ENCODE measurements at regions not wholly inside any gene's neighbourhood (a gene's known extent, or its start where the extent isn't known, plus 50 kb on each side); places are given as distances from the start of the nearest gene placed in this dataset.

- Histone ChIP-seq H2AFZ (ENCODE audit: low read length) (no peak overlapping the region), H3K4me2 (ENCODE audit: low read depth, low read length) (no peak overlapping the region)
- BruUV-seq (replicated peaks) = no TSS peak
- TF ChIP-seq ZSCAN25 (CRISPR knock-in tag; IDR thresholded peaks at IDR 0.05) = no peak
- no peak for TF ChIP-seq TARDBP (CRISPR knock-in tag; IDR thresholded peaks at IDR 0.05)
- TF ChIP-seq RFXAP (CRISPR knock-in tag; IDR thresholded peaks at IDR 0.05; ENCODE audit: borderline replicate concordance) = no peak
- no peak for TF ChIP-seq EZH2 (conservative IDR thresholded peaks at IDR 0.05; ENCODE audit: low read depth, low read length)
- no peak for TF ChIP-seq TSC22D2 (CRISPR knock-in tag; IDR thresholded peaks at IDR 0.05; ENCODE audit: borderline replicate concordance)
- no peak for TF ChIP-seq TAF15 (IDR thresholded peaks at IDR 0.05; ENCODE audit: low read depth, low read length, poor library complexity, severe bottlenecking)
- TF ChIP-seq PRDM15 (CRISPR knock-in tag; IDR thresholded peaks at IDR 0.05) = no peak
- TF ChIP-seq, protein P1, sequence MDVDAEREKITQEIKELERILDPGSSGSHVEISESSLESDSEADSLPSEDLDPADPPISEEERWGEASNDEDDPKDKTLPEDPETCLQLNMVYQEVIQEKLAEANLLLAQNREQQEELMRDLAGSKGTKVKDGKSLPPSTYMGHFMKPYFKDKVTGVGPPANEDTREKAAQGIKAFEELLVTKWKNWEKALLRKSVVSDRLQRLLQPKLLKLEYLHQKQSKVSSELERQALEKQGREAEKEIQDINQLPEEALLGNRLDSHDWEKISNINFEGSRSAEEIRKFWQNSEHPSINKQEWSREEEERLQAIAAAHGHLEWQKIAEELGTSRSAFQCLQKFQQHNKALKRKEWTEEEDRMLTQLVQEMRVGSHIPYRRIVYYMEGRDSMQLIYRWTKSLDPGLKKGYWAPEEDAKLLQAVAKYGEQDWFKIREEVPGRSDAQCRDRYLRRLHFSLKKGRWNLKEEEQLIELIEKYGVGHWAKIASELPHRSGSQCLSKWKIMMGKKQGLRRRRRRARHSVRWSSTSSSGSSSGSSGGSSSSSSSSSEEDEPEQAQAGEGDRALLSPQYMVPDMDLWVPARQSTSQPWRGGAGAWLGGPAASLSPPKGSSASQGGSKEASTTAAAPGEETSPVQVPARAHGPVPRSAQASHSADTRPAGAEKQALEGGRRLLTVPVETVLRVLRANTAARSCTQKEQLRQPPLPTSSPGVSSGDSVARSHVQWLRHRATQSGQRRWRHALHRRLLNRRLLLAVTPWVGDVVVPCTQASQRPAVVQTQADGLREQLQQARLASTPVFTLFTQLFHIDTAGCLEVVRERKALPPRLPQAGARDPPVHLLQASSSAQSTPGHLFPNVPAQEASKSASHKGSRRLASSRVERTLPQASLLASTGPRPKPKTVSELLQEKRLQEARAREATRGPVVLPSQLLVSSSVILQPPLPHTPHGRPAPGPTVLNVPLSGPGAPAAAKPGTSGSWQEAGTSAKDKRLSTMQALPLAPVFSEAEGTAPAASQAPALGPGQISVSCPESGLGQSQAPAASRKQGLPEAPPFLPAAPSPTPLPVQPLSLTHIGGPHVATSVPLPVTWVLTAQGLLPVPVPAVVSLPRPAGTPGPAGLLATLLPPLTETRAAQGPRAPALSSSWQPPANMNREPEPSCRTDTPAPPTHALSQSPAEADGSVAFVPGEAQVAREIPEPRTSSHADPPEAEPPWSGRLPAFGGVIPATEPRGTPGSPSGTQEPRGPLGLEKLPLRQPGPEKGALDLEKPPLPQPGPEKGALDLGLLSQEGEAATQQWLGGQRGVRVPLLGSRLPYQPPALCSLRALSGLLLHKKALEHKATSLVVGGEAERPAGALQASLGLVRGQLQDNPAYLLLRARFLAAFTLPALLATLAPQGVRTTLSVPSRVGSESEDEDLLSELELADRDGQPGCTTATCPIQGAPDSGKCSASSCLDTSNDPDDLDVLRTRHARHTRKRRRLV (CRISPR knock-in tag; IDR thresholded peaks at IDR 0.05) = no peak
- no peak for TF ChIP-seq ELF4 (CRISPR knock-in tag; IDR thresholded peaks at IDR 0.05; ENCODE audit: borderline replicate concordance)
- TF ChIP-seq CBFB (CRISPR knock-in tag; IDR thresholded peaks at IDR 0.05) = no peak
- no peak for TF ChIP-seq ZNF879 (CRISPR knock-in tag; IDR thresholded peaks at IDR 0.05)
- no peak for TF ChIP-seq ZNF615 (CRISPR knock-in tag; IDR thresholded peaks at IDR 0.05; ENCODE audit: borderline replicate concordance)
- TF ChIP-seq ZNF512 (CRISPR knock-in tag; IDR thresholded peaks at IDR 0.05) = no peak
- TF ChIP-seq ZNF850 (CRISPR knock-in tag; conservative IDR thresholded peaks at IDR 0.05) = no peak
- no peak for TF ChIP-seq ZNF317 (CRISPR knock-in tag; IDR thresholded peaks at IDR 0.05)
- no peak for TF ChIP-seq FOXC1 (CRISPR knock-in tag; IDR thresholded peaks at IDR 0.05; ENCODE audit: borderline replicate concordance)
Observed at GRCh38 chr6:15170126-15170525, 75.7 kb upstream of the JARID2 start.

More at GRCh38 chr6:15170126-15170525, 75.7 kb upstream of the JARID2 start:
- no peak for ATAC-seq
- ChIA-PET CTCF (ENCODE audit: low intra/inter-chr PET ratio, low total read pairs) (no interaction called here), POLR2A (no interaction called here)
- no peak overlapping the region for H3K4me3 ChIP-seq (replicated peaks in 1 of 3; ENCODE audit: insufficient read depth in 1 of 3, low read depth in 2 of 3, low read length in 3 of 3)
- no peak overlapping the region for H3K9ac ChIP-seq (ENCODE audit: insufficient read depth, low read depth, low read length)
- intact Hi-C loops (cut with micrococcal nuclease; ENCODE audit: unreplicated experiment) (no loop called here), in situ Hi-C loops (cut with HindIII; ENCODE audit: extremely low pct_ligation_motif_present, low pct_unique_long_range_greater_than_20kb) (no loop called here)
- no peaks in the 10 kb centered on the region for H3K27me3 ChIP-seq (ENCODE audit: control insufficient read depth in 1 of 2, insufficient read depth in 2 of 2, low read length in 2 of 2)
- no peaks in the 10 kb centered on the region for H4K20me1 ChIP-seq (ENCODE audit: insufficient read depth, low read length)
- 65% methylated on average over 8 of the region's 8 CpGs for WGBS (ENCODE audit: low lambda C conversion rate)
- FAIRE-seq = no peak
- H3K9me3 ChIP-seq (ENCODE audit: low read length) = no peaks in the 10 kb centered on the region
- no peaks in the 10 kb centered on the region for H3K79me2 ChIP-seq (ENCODE audit: insufficient read depth, low read length)
- no peaks in the 10 kb centered on the region for H3K4me1 ChIP-seq (ENCODE audit: insufficient read depth, low read length)
- no peak overlapping the region for H3K27ac ChIP-seq (ENCODE audit: extremely low read length, insufficient read depth, low read length)
- DNase-seq (ENCODE audit: low spot score) = no peak
- H3K36me3 ChIP-seq (replicated peaks in 1 of 2; ENCODE audit: control insufficient read depth in 1 of 2, insufficient read depth in 2 of 2, low read length in 2 of 2) = no peaks in the 10 kb centered on the region

Data from HepG2 (cell line).